Activated CD8-positive, alpha-beta memory T cell treated with anti-CD3 and anti-CD28 coated beads, Interleukin-2, amount 10 ng/mL, durations not matched to agents 7 days and 5 days (primary cell): ENCODE measurements at regions not wholly inside any gene's neighbourhood (a gene's known extent, or its start where the extent isn't known, plus 50 kb on each side); places are given as distances from the start of the nearest gene placed in this dataset.

Source experiments
- ATAC-seq: fragments of 150-1000 bp; cut with Tn5 transposase; one replicate; pipeline ENCODE4 v1.10.0; 2021; ENCODE audit warnings: moderate library complexity
- CTCF ChIA-PET: fragments of 350-600 bp; sonication (Branson Sonifier 250); formaldehyde crosslinking; loops from one replicate; lab custom pipeline; 2021; ENCODE audit warnings: antibody characterized with exemption; lab: Charles Lee
- DNase-seq: peaks from one replicate; pipeline ENCODE4 v3.0.0-alpha.2; 2020
- H3K27ac Mint-ChIP-seq: one replicate; pipeline ENCODE4 v1.8.0; 2021; ENCODE audit warnings: mild to moderate bottlenecking, mixed read lengths
- H3K27me3 Mint-ChIP-seq: one replicate; pipeline ENCODE4 v1.8.0; 2021; ENCODE audit warnings: mixed read lengths
- H3K36me3 Mint-ChIP-seq: one replicate; pipeline ENCODE4 v1.8.0; 2021; ENCODE audit warnings: mild to moderate bottlenecking, mixed read lengths
- H3K4me1 Mint-ChIP-seq: one replicate; pipeline ENCODE4 v1.8.0; 2021; ENCODE audit warnings: mixed read lengths
- H3K4me3 Mint-ChIP-seq: one replicate; pipeline ENCODE4 v1.8.0; 2021; ENCODE audit warnings: mild to moderate bottlenecking, moderate library complexity, mixed read lengths
- H3K9me3 Mint-ChIP-seq: one replicate; pipeline ENCODE4 v1.8.0; 2022; ENCODE audit warnings: low read depth, mixed read lengths

DNA sequence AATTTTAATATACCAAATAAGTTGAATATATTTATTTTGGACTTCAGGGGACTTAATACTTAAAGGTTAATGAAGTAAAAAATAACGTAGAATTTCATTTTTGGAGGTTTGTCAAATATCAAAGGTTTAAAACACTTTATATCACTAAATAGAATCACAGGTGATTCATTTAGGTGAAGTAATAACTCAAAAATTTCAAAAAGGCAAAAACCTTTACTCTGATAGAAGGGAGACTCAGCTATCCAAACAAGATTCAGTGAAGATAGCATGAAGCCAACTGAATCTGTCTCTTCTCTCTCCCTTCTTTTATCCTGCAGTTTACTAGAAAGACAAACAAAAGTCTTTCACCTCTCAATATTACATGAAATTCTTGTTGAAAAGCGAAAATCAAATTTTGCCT is 110.2 kb upstream of the CYSLTR1 start:
- no peak for ATAC-seq
- H3K27me3 Mint-ChIP-seq: no peaks in the 10 kb centered on the region

DNA sequence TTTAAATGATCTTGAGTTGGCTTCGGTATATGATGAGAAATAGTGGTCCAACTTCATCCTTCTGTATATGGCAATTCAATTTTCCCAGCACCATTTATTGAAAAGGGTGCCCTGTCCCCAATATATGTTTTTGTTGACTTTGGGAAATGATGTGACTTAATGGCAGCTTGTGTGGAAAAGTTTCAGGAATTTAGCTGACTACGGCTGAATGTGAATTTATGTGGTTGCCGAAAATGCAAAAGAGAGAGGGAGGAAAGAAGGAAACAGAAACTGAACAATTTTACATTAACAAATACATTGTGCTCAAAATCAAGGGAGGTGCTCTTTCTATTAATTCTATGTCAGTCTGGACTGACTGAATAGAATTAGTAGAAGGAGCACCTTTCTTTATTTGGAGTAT is 101.8 kb upstream of the CYSLTR1 start:
- no peaks in the 10 kb centered on the region for H3K27me3 Mint-ChIP-seq
- no peak overlapping the region for H3K27ac Mint-ChIP-seq
- no peak overlapping the region for H3K4me3 Mint-ChIP-seq
- no peaks in the 10 kb centered on the region for H3K4me1 Mint-ChIP-seq
- CTCF ChIA-PET: no interaction called here
- no peak for ATAC-seq
- H3K9me3 Mint-ChIP-seq: peaks cover 4% of the 10 kb centered on the region
- no peak for DNase-seq
- H3K36me3 Mint-ChIP-seq: peaks cover 4% of the 10 kb centered on the region

More for the DNA sequence above, 110.2 kb upstream of the CYSLTR1 start:
- no peak overlapping the region for H3K27ac Mint-ChIP-seq
- H3K36me3 Mint-ChIP-seq: peaks cover 2% of the 10 kb centered on the region
- no peak for DNase-seq
- H3K4me3 Mint-ChIP-seq: no peak overlapping the region
- H3K4me1 Mint-ChIP-seq: no peaks in the 10 kb centered on the region
- H3K9me3 Mint-ChIP-seq: peaks cover 2% of the 10 kb centered on the region
- CTCF ChIA-PET: no interaction called here

DNA sequence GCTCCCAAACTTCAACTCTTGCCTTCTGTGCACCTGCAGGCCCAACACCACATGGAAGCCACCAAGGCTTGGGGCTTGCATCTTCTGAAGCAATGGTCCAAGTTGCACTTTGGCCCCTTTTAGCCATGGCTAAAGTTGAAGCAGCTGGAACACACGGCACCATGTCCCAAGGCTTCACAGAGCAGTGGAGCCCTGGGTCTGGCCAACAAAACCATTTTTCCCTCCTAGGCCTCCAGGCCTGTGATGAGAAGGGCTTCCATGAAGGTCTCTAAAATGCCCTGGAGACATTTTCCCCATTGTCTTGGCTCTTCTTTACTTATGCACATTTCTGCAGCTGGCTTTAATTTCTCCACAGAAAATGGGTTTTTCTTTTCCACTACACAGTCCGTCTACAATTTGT is 61.3 kb upstream of the CYSLTR1 start:
- Mint-ChIP-seq H3K4me3 (no peak overlapping the region), H3K27me3 (no peaks in the 10 kb centered on the region), H3K4me1 (no peaks in the 10 kb centered on the region), H3K36me3 (peaks cover 6% of the 10 kb centered on the region), H3K27ac (no peak overlapping the region), H3K9me3 (peaks cover 6% of the 10 kb centered on the region)
- no peak for DNase-seq
- ATAC-seq: no peak
- CTCF ChIA-PET: no interaction called here

DNA sequence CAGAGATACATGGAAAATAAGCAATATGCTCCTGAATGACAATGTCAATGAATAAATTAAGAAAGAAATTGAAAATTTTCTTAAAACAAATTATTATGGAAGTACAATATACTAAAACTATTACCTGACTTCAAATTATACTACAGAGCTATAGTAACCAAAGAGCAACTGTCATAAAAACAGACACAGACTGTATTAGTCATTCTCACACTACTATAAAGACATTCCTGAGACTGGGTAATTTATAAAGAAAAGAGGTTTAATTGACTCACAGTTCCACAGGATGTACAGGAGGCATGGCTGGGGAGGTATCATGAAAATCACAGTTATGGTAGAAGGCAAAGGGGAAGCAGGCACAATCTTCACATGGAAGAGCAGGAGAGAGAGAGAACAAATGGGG is 60.0 kb upstream of the CYSLTR1 start:
- ATAC-seq (no peak), DNase-seq (no peak)
- Mint-ChIP-seq H3K9me3 (peaks cover 6% of the 10 kb centered on the region), H3K4me1 (no peaks in the 10 kb centered on the region), H3K27me3 (no peaks in the 10 kb centered on the region), H3K36me3 (peaks cover 6% of the 10 kb centered on the region), H3K4me3 (no peak overlapping the region), H3K27ac (no peak overlapping the region)
- CTCF ChIA-PET: no interaction called here

DNA sequence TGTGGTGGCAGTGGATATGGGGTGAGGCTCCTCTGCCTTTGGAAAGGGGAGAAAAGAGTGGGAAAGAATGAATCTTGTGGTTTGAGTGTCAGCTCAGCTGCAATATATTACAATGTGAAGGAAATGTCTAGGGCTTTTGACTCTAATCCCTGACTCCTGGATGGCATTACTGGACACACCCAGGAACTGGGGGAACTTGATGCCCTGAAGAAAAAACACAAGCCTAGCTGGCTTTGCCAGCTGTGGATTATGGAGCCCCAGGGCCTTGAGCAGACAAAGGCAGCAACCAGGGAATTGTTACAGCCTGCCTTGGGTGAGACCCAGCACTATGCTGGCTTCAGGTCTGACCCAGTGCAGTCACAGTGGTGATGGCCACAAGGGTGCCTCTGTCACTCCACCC is 57.1 kb upstream of the CYSLTR1 start:
- Mint-ChIP-seq H3K9me3 (peaks cover 5% of the 10 kb centered on the region), H3K4me1 (no peaks in the 10 kb centered on the region), H3K4me3 (no peak overlapping the region), H3K36me3 (peaks cover 9% of the 10 kb centered on the region), H3K27me3 (no peaks in the 10 kb centered on the region), H3K27ac (no peak overlapping the region)
- DNase-seq: no peak
- ATAC-seq: no peak
- CTCF ChIA-PET: no interaction called here

DNA sequence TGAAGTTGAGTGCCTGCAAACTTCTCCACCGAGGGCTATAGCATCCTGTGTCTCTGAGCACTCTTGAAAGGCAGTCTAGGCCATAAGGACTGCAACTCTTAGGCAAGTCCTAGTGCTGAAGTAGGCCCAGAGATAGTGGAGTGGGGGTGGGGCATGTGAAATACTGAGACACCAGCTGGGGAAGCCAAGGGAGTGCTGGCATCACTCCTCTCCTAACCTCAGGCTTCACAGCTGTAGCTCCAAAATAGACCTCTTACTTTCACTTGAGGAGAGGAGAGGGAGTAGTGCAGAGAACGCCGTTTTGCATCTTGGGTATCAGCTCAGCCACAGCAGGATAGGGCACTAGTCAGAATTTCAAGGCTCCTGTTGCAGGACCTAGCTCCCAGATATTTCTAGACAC is 56.2 kb upstream of the CYSLTR1 start:
- Mint-ChIP-seq H3K36me3 (peaks cover 4% of the 10 kb centered on the region), H3K4me3 (no peak overlapping the region), H3K4me1 (peaks cover 3% of the 10 kb centered on the region), H3K9me3 (no peaks in the 10 kb centered on the region), H3K27ac (no peak overlapping the region), H3K27me3 (no peaks in the 10 kb centered on the region)
- DNase-seq: no peak
- no peak for ATAC-seq
- CTCF ChIA-PET: no interaction called here

DNA sequence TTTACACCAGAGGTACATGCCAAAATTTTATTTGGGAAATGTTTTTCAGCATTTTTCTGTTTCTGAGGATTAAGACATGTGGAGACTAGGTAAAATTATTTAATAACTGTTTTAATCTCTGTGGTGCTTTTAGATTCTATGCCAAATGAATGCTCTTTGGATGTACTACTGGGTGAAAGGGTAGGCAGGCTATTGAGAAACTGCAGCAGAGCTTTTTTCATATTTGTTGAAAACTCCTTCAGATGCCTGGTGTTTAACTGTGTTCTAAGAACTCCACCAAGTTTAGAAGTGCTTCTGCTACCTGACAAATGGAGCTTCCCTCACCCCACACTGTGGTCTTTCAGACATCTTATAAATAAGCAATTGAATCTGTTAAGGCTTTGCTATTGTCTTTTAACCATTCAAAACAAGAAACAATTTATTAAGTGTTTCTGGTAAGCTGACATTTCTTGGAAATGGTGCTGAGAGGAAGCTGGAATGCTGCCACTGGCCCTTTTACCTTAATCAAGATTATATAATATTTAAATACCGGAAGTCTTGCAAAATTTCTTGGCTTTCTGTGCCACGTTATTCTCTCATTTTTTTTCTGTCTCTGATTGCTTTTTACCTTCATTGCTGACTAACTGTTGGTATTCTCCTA is 51.2 kb upstream of the CYSLTR1 start:
- peaks cover 3% of the 10 kb centered on the region for H3K9me3 Mint-ChIP-seq
- no peak for DNase-seq
- CTCF ChIA-PET: no interaction called here
- no peaks in the 10 kb centered on the region for H3K27me3 Mint-ChIP-seq
- H3K27ac Mint-ChIP-seq: no peak overlapping the region
- ATAC-seq: no peak
- peaks cover 15% of the 10 kb centered on the region for H3K4me1 Mint-ChIP-seq
- peaks cover 5% of the 10 kb centered on the region for H3K36me3 Mint-ChIP-seq
- H3K4me3 Mint-ChIP-seq: no peak overlapping the region
